ENCODE measurements at regions not wholly inside any gene's neighbourhood (a gene's known extent, or its start where the extent isn't known, plus 50 kb on each side); places are given as distances from the start of the nearest gene placed in this dataset.
"Not testable (repeated sequence)": the region's sequence is repeated elsewhere in the genome, so short reads cannot be mapped to it uniquely, and the experiment has no call there.

DNA sequence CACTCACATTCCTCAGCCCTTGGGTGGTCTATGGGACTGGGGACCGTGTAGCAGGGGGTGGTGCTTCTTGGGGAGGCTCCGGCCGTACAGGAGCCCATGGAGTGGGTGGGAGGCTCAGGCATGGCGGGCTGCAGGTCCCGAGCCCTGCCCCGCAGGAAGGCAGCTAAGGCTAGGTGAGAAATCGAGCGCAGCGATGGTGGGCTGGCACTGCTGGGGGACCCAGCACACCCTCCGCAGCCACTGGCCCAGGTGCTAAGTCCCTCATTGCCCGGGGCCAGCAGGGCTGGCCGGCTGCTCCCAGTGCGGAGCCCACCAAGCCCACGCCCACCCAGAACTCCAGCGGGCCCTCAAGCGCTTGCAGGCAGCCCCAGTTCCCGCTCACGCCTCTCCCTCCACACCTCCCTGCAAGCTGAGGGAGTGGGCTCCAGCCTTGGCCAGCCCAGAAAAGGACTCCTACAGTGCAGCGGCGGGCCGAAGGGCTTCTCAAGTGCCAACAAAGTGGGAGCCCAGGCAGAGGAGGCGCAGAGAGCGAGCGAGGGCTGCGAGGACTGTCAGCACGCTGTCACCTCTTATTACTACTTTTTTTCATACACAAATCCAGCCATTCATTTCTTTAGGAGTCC lies 613.3 kb upstream of the LUZP2 start:
- TF ChIP-seq, protein P1, sequence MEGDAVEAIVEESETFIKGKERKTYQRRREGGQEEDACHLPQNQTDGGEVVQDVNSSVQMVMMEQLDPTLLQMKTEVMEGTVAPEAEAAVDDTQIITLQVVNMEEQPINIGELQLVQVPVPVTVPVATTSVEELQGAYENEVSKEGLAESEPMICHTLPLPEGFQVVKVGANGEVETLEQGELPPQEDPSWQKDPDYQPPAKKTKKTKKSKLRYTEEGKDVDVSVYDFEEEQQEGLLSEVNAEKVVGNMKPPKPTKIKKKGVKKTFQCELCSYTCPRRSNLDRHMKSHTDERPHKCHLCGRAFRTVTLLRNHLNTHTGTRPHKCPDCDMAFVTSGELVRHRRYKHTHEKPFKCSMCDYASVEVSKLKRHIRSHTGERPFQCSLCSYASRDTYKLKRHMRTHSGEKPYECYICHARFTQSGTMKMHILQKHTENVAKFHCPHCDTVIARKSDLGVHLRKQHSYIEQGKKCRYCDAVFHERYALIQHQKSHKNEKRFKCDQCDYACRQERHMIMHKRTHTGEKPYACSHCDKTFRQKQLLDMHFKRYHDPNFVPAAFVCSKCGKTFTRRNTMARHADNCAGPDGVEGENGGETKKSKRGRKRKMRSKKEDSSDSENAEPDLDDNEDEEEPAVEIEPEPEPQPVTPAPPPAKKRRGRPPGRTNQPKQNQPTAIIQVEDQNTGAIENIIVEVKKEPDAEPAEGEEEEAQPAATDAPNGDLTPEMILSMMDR (conservative IDR thresholded peaks at IDR 0.05), result not testable (repeated sequence)
- TF ChIP-seq ZFX (IDR thresholded peaks at IDR 0.05), result not testable (repeated sequence)

All from C4-2B (cell line).